HG03280 (cell line): ENCODE measurements at regions not wholly inside any gene's neighbourhood (a gene's known extent, or its start where the extent isn't known, plus 50 kb on each side); places are given as distances from the start of the nearest gene placed in this dataset.

Experiments used
- ATAC-seq: cut with Tn5 transposase; IDR thresholded peaks from one replicate; pipeline ENCODE4 v1.9.1; 2021; ENCODE audit warnings: mild to moderate bottlenecking, moderate library complexity; ENCODE audit not compliant: unreplicated experiment

- ATAC-seq: no peak
Measured at GRCh38 chr5:133882389-133882695, 86.1 kb downstream of the C5orf15 start.

GRCh38 chr5:133881576-133882388, 86.6 kb downstream of the C5orf15 start:
- no peak for ATAC-seq

GRCh38 chr5:133878236-133878555, 90.2 kb downstream of the C5orf15 start:
- ATAC-seq: no peak

GRCh38 chr5:133877351-133878235, 90.8 kb downstream of the C5orf15 start:
- no peak for ATAC-seq

- ATAC-seq: no peak
Measured at GRCh38 chr5:133876266-133876665, 92.2 kb downstream of the C5orf15 start.

GRCh38 chr5:133875179-133875578, 93.2 kb downstream of the C5orf15 start:
- ATAC-seq: no peak

GRCh38 chr5:133873449-133873848, 95.0 kb downstream of the C5orf15 start:
- no peak for ATAC-seq

GRCh38 chr5:133870661-133871060, 97.8 kb downstream of the C5orf15 start:
- no peak for ATAC-seq

GRCh38 chr5:133869519-133870335, 98.7 kb downstream of the C5orf15 start:
- ATAC-seq: no peak

GRCh38 chr5:133868946-133869518, 99.4 kb downstream of the C5orf15 start:
- no peak for ATAC-seq

GRCh38 chr5:133867851-133868545, 100.4 kb downstream of the C5orf15 start:
- no peak for ATAC-seq

GRCh38 chr5:133867341-133867740, 101.1 kb downstream of the C5orf15 start:
- no peak for ATAC-seq

- no peak for ATAC-seq
Measured at GRCh38 chr5:133866903-133867245, 101.6 kb downstream of the C5orf15 start.

GRCh38 chr5:133866160-133866902, 102.1 kb downstream of the C5orf15 start:
- ATAC-seq: no peak

GRCh38 chr5:133865113-133865512, 103.3 kb downstream of the C5orf15 start:
- no peak for ATAC-seq

- no peak for ATAC-seq
Measured at GRCh38 chr5:133864711-133865110, 103.7 kb downstream of the C5orf15 start.

GRCh38 chr5:133863857-133864585, 104.4 kb downstream of the C5orf15 start:
- ATAC-seq: no peak

- no peak for ATAC-seq
Measured at GRCh38 chr5:133861161-133861737, 107.2 kb downstream of the C5orf15 start.

GRCh38 chr5:133859073-133859472, 109.4 kb downstream of the C5orf15 start:
- no peak for ATAC-seq
